Stimulated activated CD4-positive, alpha-beta T cell treated with anti-CD3 and anti-CD28 coated beads, TNF-alpha, amount 100 ng/mL, for 1 hour (primary cell): ENCODE measurements at regions not wholly inside any gene's neighbourhood (a gene's known extent, or its start where the extent isn't known, plus 50 kb on each side); places are given as distances from the start of the nearest gene placed in this dataset.

Source experiments
- DNase-seq, 3 donors: peaks; one replicate each; pipeline ENCODE4 v3.0.0-alpha.2; 2020; ENCODE audit warnings: low read depth in 3 of 3, low spot score in 1 of 3

DNA sequence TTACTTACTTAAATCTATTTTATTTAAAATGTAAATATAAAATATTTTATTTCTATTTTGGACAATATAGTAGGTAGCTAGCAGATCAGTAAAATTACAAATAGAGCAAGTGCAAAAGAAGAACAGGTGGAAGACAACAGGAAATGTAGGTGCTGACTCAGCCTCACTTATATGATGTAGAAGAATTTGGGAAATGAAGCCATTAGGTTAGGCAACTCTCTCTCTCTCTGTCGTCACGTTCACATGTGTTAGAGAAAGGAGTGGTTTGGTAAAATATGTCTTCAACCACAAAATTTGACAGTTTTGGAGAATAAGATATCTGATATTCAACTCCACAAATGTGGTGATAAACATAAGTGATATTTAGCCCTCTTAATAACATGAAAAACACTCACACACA lies 532.5 kb upstream of the KCNMB2 start:
- no peak for DNase-seq

DNA sequence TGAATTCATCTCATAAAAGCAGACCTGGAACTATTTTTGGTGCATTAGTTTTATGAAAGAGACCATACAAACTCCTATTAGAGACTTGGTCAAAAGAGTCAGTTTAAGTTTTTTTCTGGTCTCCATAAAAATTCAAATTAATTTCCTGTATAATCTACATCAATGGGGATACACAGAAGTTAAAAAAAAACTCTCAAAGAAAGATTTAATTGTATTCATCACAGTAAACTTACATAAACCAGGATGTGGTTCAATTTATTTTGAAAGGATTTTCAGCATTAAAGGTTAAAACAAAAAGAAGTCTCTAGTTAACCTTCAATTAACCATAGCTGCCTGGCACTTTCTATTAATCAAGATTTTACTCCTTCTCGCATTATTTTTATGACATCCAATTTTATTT lies 530.3 kb upstream of the KCNMB2 start:
- DNase-seq: no peak

DNA sequence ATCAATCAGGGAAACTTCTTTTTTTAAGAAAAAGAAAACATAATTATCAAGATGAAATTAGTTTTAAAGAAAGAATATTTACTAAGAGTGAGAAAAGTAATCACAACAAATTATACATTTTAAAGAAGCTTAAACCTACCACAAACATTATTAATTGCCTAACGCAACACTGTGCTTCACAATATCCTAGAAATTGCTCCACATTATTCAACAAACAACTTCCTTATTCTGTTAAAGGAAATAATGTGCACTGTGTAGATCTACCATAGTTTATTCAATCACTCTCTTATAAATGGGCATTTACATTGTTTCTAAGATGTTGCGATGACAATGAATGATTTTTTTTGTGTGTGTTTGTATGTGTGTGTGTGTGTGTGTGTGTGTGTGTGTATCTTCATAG lies 525.9 kb upstream of the KCNMB2 start:
- no peak for DNase-seq

- DNase-seq: no peak
These were observed 516.6 kb upstream of the KCNMB2 start for GRCh38 chr3:178019645-178020044.

DNA sequence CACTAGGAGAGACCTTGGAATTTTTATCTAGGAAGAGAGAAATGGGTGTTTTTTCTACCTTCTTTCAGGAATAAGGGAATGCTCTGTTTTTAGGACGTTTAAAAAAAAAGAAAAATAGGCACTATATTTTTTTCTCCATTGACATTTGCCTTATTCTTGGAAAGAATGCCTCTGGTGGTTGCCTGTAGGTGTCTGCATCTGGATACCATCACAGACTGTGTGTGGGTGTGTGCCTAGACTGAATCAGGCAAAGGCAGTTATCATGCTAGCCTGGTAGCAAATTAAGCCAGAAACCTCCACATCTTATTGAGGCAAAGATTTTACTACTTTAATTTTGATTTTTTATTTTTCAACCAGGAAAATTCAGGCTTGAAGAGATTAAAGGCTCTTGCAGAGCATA lies 513.6 kb upstream of the KCNMB2 start:
- DNase-seq: no peak

DNA sequence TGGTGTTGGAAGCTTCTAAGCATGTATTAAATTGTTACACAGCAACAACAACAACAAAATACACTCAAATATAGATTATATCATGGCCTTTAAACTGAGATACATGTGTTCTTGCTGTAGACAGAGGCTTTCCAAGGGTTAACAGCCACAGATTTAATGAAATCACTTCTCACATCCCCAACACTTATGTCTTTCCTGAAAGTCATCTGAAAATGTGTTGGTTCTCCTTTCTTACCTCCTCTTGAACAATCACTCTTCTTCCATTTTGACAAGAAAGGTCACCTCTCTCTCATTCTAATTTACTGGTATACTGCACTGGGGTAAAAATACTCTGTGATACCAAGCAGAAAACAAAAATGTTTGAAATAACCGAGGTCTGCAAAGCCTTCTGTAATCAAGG lies 507.3 kb upstream of the KCNMB2 start:
- DNase-seq: no peak

DNA sequence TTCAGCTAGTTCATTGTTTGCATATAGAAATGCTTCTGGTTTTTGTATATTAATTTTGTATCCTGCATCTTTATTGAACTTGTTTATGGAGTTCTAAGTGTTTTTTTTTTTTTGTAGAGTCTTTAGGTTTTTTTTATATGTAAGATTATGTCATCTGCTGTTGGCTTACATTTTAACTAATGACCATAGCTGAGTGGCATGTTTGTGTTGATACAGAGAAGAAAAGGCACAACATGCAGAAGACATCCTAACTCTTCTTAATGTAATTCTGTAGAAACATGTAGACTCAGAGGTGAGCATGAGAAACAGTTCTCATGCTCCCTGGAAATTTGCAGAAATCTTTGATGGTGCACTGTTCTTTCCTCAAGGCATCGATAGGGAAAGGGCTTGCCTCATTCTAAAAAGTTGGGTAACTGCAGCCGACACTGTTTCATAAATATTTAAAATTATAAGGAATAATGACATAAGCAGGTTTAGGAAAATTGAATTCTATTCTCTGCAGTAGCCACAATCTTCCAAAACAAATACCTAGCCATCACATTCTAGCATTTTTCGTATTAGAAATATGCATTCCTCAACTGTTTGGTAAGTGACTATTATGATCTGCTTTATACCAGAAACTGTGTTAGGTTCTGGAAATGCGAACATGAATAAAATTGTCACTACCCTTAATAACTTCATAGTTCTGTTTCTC lies 499.6 kb upstream of the KCNMB2 start:
- DNase-seq: no peak

DNA sequence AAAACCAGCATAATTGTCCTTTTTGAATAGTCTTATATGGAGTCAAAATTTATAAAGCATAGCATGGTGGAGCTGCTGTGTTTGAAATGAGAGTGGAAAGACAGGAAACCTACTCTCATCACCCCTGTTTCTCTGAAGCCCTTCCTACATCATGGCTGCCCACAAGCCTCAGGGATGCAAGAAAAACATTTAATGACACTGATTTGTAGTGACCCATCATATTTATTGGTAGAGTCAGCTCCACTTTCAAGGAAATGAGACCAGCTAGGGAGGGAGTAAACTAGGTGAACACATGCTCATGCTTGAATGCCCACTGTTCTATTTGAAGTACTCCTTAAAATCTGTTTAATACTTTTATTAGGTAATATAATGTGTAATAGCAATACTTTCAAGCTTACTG lies 494.3 kb upstream of the KCNMB2 start:
- DNase-seq: no peak

GRCh38 chr3:178042376-178042775 lies 493.9 kb upstream of the KCNMB2 start:
- no peak for DNase-seq

DNA sequence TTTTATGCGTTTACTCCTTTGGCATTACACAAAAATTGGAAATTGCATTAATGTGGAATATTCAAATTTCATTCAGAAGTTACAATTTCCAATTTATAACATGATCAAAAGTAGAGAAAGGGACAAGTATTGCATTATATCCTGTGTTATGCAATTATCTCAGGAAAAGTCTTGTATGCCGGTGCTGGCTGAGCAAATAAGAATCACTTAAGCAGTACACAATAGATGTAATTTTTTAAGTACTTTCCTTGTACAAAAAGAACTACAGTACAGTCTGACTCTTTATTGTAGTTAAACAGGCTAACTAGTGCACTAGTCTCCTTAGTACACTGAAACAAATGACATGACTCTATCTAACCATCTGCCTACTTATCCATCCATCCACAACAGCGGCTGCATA lies 493.2 kb upstream of the KCNMB2 start:
- no peak for DNase-seq

DNA sequence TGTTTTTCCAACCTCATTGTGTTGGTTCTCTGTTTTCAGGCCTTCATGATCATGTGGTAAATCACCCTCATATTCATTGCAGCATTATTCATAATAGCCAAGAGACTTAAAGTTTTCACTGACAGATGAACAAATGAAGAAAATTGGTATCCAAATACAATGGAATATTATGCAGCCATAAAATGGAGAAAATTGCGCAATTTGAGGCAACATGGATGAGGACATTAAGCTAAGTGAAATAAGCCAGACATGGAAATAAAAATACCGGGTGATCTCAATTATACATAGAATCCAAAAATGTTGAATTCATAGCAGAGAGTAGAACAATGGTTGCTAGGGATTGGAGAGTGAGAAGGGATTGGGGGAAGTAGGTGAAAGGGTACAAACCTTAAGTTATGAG lies 491.9 kb upstream of the KCNMB2 start:
- DNase-seq: no peak

DNA sequence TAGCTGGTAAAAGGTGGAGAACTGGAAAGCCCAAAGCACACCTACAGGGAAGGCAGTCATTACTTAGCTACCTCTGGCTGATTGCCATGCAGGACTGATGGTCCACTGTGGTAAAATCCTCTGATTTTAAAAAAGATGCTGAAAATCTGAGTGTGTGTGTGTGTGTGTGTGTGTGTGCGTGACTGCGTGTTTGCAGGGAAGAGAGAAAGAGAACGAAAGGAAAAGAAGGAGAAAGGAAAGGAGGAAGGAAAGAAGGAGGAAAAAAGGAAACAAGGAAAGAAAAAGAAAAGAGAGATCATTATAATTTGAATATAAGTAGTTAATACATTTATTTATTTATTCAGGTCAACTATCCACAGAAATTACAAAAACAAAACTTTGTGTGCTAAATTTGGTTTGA lies 488.7 kb upstream of the KCNMB2 start:
- DNase-seq: no peak

- DNase-seq: no peak
These were observed 487.5 kb upstream of the KCNMB2 start for GRCh38 chr3:178048768-178049167.

- DNase-seq: no peak
These were observed 481.8 kb upstream of the KCNMB2 start for GRCh38 chr3:178054471-178054870.

DNA sequence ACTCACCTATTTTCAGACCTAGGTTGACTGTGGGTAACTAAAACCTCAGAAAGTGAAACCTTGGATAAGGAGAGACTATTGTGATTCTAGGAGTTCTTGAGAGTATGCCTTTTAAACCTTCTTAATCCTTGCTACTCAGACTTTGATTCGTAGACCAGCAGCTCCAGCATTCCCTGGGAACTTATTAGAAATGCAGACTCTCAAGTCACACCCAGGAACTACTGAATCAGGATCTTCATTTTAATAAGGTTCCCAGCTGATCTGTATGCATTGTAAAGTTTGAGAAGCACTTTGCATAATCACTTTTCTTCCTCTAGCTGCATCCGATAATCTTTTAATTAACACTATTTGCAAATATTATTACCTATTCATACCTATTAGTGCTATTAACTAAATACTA lies 480.3 kb upstream of the KCNMB2 start:
- no peak for DNase-seq

DNA sequence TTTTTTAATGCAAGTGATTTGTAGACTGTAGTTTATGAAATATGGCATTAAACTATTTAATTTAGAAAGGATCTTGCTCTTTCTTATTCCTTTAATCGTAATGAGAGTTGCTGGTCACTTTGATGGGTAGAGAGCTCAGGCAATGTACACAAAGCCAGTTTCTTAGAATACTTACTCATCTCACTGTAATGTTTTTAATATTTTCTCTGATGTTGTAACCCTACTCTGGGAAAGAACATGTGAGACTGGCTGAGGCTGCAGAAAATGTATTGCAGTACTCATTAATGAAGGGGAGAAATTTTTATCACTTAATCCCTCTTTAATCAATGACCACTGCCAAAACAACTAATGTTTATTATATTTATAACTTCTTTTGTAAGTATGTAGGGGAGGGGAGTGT lies 479.4 kb upstream of the KCNMB2 start:
- DNase-seq: no peak

- DNase-seq: no peak
These were observed 477.6 kb upstream of the KCNMB2 start for GRCh38 chr3:178058629-178059028.

DNA sequence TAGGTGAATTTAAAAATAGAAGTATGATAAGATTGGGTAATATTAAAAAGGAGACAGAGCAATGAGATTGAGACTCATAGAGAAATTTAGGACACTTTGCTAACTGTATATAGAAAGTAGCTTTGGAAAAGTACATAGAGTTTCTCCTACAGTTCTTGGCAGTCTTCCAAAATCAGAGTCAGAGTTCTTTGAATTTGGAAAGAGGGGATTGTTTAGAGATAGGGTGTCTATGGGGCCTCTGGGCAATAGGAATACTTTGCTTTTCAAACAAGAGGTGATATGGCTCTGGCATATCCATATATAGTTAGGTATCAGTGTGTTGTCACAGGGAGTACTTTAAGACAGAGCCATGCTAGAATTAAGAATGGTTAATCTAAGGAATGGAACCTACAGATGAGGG lies 477.1 kb upstream of the KCNMB2 start:
- no peak for DNase-seq

DNA sequence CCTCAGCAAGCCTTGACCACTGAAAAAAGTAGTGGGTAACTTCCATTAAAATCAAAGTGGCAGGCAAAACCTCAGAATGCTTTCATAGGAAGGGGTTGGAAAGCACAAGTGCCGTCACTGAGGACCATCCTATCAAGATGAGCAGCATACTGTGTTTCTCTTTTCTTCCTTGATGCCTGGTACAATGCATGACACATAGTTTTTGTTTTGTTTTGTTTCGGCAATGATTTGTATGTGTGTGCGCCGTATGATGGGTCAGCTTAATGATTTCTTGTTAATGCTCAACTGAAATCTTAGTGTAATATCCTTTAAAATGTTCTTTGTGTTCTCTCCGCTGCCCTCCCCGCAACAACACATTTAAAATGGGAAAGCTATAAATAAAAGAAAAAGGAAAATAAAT lies 476.4 kb upstream of the KCNMB2 start:
- no peak for DNase-seq

DNA sequence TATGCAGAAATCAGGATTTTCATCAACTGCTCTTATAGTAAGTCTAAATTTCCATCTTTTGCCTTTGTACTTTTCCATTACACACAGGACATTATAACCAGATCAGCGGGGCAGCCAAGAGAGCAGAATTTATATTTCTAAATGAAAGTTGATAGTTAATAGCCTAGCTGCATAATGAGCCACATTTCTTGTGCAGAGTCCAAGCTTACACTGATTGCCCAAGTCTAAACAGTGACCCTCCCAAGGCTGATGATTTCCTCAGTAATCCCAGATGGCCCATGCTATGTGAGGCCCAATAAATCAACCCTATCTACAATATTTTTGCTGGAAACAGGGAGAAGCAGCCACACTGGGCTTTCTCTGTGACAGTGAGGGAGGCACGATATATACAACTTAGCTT lies 475.8 kb upstream of the KCNMB2 start:
- no peak for DNase-seq

DNA sequence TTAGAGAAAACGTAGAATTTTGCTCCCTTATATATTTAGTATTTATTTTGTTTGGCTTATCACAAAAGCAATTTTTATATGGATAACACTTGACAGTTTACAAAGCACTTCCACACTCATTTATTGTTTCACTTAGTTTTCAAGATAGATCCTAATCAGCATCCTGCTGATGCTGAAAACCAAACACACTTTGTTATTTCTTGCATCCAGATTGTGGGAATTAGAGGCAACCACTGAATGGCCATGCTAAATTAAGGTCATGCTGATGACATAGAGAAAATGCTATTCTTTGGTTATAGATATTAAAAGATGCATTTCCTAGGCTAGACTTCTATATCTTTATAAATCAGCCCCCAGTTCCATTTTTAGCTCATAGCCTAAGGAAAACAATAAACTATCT lies 474.1 kb upstream of the KCNMB2 start:
- DNase-seq: no peak

- no peak for DNase-seq
These were observed 472.8 kb upstream of the KCNMB2 start for GRCh38 chr3:178063461-178063860.

GRCh38 chr3:178067721-178068120 lies 468.5 kb upstream of the KCNMB2 start:
- DNase-seq: no peak
